HG03097 (cell line): ENCODE measurements at regions not wholly inside any gene's neighbourhood (a gene's known extent, or its start where the extent isn't known, plus 50 kb on each side); places are given as distances from the start of the nearest gene placed in this dataset.

Experiments
- ATAC-seq: cut with Tn5 transposase; IDR thresholded peaks from one replicate; pipeline ENCODE4 v1.9.1; 2021; ENCODE audit not compliant: unreplicated experiment, low FRiP score

- no peak for ATAC-seq
Observed at GRCh38 chr11:8323161-8323935, 59.7 kb upstream of the LMO1 start.

DNA sequence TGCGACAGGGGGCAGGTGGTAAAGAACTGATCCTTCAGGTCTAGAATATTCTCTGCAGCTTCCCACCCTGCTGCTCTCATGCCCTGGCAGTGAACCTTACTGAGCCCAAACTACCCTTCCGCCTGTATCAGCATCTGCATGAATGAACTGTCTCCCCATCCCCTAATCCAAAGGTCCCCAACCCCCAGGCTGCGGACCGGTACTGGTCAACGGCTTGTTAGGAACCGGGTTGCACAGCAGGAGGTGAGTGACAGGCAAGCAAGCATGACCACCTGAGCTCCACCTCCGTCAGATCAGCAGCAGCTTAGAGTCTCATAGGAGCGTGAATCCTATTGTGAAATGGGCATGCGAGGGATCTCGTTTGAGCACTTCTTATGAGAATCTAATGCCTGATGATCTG is 58.2 kb upstream of the LMO1 start:
- ATAC-seq, result no peak

DNA sequence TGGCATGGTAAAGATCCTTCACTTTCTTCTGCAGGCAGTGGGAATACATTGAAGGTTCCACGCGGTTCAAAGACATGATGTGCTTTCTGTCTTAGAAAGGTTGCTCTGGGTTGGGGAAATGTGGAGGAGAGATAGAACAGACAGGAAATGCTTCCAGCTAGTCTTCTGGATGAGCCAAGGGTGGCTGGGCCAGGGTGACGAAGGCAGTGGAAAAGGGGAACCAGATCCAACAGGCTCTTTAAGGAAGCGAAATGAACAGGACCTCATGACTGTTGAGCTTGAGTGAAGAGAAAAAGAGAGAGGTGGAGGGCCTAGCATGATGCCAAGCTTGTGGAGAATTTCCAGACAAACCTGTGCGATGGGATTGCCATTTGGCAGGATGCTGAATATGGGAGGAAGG is 56.4 kb upstream of the LMO1 start:
- no peak for ATAC-seq

- no peak for ATAC-seq
Observed at GRCh38 chr11:8318536-8318935, 54.9 kb upstream of the LMO1 start.

DNA sequence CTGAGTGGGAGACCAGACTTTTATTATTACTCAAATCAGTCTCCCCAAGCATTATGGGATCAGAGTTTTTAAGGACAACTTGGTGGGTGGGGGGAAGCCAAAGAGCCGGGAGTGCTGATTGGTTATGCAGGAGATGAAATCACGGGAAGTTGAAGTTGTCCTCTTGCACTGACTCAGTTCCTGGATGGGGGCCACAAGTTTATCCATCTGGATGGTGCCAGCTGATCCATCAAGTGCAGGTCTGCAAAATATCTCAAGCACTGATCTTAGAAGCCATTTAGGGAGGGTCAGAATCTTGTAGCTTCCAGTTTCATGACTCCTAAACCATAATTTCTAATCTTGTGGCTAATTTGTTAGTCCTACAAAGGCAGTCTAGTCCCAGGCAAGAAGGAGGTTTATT is 53.5 kb upstream of the LMO1 start:
- no peak for ATAC-seq

- ATAC-seq, result no peak
Observed at GRCh38 chr11:8315954-8316353, 52.3 kb upstream of the LMO1 start.

GRCh38 chr11:8315463-8315862 is 51.8 kb upstream of the LMO1 start:
- no peak for ATAC-seq

DNA sequence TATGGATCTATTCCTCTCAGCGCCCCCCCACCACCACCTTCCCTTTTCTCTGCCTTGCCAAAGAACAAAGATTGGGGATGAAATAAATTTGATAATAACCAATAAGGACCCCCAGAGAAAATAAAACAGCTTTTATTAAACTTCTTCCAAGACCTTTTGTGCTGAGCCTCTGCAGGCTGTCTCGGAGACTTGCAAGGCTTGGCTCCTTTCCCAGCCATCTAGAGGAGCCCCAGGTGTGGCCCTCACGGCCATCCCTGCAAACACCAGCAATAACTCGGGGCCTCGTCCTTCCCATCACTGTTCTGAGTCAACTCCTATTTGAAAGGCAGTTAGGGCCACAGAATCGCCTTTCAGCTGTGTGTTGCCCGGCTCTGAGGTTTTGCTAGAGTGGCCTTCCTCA is 51.2 kb upstream of the LMO1 start:
- ATAC-seq, result no peak

DNA sequence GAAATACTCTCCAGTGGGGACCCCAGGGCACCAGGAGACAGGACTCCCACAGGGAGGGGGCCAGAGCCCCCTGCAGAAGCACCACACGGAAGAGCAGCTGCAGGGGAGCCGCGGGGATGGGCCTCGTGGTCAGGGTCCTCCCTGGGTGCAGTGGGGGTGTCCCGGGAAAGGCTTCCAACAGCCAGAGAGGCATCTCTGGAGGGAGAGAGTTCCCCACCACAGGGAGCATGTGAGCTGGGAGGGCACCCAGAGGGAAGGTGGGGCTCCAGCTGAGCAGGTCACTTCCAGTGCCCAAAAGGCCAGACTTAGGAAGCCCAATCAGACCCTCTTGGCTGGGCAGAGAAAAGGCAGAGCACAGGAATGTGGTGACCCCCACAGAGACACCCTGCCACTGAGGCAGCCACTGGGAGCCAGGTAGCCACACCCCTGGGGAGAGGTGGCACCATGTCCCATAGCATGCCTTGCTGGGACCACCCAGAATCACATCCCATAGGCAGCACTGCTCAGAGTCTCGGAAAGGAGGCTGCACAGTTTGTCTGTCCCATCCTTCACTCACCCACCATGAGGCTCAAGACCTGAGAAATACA is 49.9 kb upstream of the LMO1 start:
- ATAC-seq, result no peak
